IPS-15b (cell line): ENCODE measurements at regions not wholly inside any gene's neighbourhood (a gene's known extent, or its start where the extent isn't known, plus 50 kb on each side); places are given as distances from the start of the nearest gene placed in this dataset.

Experiments
- H3K27me3 ChIP-seq: one replicate; pipeline ENCODE4 v1.6.1; 2013; ENCODE audit warnings: low read length; ENCODE audit not compliant: control insufficient read depth, insufficient read depth
- H3K36me3 ChIP-seq: one replicate; pipeline ENCODE4 v1.6.1; 2013; ENCODE audit warnings: low read length; ENCODE audit not compliant: control insufficient read depth, insufficient read depth
- H3K4me1 ChIP-seq: one replicate; pipeline ENCODE4 v1.6.1; 2013; ENCODE audit warnings: mild to moderate bottlenecking, low read length; ENCODE audit not compliant: control insufficient read depth, insufficient read depth
- H3K4me3 ChIP-seq: one replicate; pipeline ENCODE4 v1.5.1; 2013; ENCODE audit warnings: low read depth, low read length
- H3K9ac ChIP-seq: one replicate; pipeline ENCODE4 v1.6.1; 2013; ENCODE audit warnings: low read depth, mild to moderate bottlenecking, low read length
- H3K9me3 ChIP-seq: one replicate; pipeline ENCODE4 v1.6.1; 2013; ENCODE audit warnings: mild to moderate bottlenecking, low read length; ENCODE audit not compliant: control insufficient read depth, insufficient read depth

DNA sequence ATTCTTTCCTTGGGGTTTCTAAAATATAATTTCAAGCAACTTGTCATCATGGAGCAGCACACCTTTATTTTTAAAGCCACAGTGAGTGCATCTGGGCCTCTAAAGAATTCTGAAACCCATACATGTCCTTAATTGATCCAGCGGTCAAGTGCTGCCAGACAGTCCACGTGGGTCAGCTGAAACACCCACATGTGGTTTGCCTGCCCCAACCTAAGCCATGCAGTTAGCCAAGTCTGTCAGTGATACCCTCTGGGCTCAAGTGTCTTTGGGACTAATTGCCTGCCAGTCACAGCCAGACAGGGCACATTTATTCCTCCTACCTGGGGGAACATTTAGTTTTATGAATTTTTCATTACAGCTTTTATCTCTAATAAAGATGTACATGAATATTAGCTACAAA is 291.4 kb upstream of the SLC30A5 start:
- no peak overlapping the region for H3K9ac ChIP-seq
- no peaks in the 10 kb centered on the region for H3K4me1 ChIP-seq
- no peaks in the 10 kb centered on the region for H3K36me3 ChIP-seq
- no peaks in the 10 kb centered on the region for H3K27me3 ChIP-seq
- H3K9me3 ChIP-seq: no peaks in the 10 kb centered on the region
- no peak overlapping the region for H3K4me3 ChIP-seq

DNA sequence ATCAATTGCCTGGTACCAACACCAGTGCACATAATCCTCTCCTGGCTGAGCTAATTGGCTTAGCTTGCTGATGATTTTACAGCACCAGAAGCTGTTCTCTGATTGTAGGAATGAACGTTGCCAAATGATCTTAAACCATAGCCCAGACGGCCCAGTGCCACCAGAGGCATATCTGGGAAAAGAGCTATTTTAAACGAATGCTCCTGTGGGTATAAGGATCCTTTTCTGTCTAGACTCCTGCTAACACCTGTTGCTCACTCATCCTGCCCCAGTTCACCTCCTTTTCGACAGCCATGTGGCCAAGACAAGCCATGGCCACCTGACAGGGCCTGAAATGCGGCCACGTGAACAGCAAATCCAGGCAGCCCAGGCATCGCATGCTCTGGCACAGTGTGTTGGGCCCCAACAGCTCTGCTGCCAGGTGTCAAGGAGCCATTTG is 289.9 kb upstream of the SLC30A5 start:
- Histone ChIP-seq H3K9me3 (no peaks in the 10 kb centered on the region), H3K36me3 (no peaks in the 10 kb centered on the region), H3K27me3 (no peaks in the 10 kb centered on the region), H3K4me1 (no peaks in the 10 kb centered on the region), H3K9ac (no peak overlapping the region), H3K4me3 (no peak overlapping the region)

DNA sequence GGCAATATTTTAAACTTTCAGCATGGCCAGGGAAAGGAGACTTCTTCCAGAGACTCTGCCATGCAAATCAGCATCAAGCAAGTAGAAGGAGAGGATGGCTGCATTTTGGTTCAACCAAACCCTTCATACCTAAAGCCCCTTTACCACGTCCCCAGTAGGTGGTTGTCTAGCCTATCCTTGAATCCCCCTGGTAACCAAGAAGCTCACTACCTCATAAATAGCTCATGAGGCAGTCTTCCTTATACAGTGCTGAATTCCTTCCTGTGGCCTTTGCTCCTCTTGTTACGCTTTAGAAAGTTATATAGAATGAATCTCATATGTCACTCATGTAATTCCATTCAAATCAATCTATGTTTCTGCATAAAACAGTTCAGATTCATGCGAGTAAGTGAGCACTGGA is 289.5 kb upstream of the SLC30A5 start:
- Histone ChIP-seq H3K4me1 (no peaks in the 10 kb centered on the region), H3K9me3 (no peaks in the 10 kb centered on the region), H3K27me3 (no peaks in the 10 kb centered on the region), H3K9ac (no peak overlapping the region), H3K4me3 (no peak overlapping the region), H3K36me3 (no peaks in the 10 kb centered on the region)

DNA sequence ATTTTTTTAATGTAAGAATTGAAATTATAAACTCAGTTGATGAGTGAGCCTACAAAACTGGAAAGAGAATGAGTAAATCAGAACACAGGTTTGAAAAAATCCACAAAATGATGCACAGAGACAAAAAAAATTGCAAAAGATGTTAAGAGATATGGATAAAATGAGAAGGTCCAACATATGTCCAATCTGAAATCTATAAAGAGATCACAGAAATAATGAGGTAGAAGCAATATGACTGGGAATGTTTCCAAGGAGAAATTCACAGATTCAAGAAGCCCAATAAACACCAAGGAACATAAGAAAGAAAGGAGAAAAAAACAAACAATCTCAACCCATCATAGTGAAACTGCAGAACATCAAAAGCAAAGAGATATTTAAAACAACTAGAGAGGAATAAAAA is 288.4 kb upstream of the SLC30A5 start:
- Histone ChIP-seq H3K9ac (no peak overlapping the region), H3K9me3 (no peaks in the 10 kb centered on the region), H3K4me1 (no peaks in the 10 kb centered on the region), H3K27me3 (no peaks in the 10 kb centered on the region), H3K4me3 (no peak overlapping the region), H3K36me3 (no peaks in the 10 kb centered on the region)

DNA sequence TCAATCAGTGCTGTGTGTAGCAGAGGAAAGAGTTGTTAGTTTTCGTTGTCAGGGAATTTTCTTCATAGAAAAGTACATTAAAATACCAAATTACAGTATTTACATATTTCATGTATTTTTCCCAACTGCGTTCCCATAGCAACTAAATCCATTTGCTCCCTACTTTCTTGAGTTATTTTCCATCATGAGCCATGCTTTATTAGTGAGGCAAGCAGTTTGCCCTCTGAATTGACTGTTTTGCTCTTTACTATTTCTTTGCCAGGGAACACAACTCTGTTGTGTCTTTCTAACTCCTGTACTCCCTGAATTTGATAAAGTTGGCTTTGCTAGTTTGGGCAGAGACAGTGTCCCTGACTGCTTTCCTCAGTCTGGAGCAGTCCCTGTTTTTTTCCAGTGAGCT is 276.2 kb upstream of the SLC30A5 start:
- Histone ChIP-seq H3K9ac (no peak overlapping the region), H3K4me3 (no peak overlapping the region), H3K36me3 (no peaks in the 10 kb centered on the region), H3K4me1 (peaks cover 7% of the 10 kb centered on the region), H3K27me3 (no peaks in the 10 kb centered on the region), H3K9me3 (no peaks in the 10 kb centered on the region)

DNA sequence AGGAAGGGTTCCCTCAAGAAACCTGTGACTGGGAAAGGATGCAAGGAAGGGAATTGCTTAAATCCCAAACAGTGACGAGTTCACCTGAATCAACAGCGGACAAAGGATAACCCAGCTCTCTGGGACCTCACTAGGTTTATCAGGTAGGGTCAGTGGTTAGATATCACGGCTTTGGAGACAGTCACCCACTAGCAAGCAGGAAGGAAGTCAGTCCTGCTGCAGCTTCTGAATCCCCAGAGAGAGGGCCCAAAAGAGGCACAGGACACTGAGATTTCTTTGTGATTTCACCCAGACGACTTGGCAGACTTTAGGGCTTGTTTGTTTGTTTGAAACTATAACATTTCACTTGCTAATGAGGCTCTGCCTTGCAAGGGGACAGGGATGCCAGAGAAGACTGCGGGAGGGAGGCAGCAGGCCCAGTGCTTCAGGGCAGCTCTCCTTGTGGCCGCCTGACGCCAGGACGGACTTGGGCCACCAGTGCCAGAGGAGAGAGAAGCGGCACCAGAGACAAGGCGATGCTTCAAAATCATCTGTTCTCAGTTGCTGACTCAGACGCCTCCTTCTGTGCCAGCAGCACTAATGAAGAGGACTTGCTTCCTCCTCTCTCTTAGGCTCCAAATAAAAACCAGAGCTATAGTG is 275.6 kb upstream of the SLC30A5 start:
- Histone ChIP-seq H3K9ac (no peak overlapping the region), H3K4me1 (peaks cover 7% of the 10 kb centered on the region), H3K4me3 (no peak overlapping the region), H3K9me3 (no peaks in the 10 kb centered on the region), H3K36me3 (no peaks in the 10 kb centered on the region), H3K27me3 (no peaks in the 10 kb centered on the region)

DNA sequence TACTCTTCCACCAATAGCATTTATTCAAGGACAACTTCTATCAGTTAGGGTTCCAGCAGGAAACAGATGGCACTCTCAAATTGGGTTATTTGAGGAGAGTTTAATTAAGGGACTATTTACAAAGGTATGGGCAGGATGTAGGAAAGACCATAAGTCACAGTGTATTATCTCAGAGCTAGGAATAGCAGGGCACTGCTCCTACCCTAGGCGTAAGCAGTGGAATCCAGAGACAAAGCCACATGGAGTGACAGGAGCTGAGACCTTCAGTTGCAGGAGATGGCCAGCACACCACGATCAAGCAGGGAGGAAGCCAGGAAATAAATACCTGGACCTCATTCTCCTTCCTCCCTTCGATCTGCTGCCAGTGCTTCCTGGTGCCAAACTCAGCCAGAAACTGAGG is 274.9 kb upstream of the SLC30A5 start:
- Histone ChIP-seq H3K36me3 (no peaks in the 10 kb centered on the region), H3K4me3 (no peak overlapping the region), H3K27me3 (no peaks in the 10 kb centered on the region), H3K9me3 (no peaks in the 10 kb centered on the region), H3K9ac (no peak overlapping the region), H3K4me1 (peaks cover 7% of the 10 kb centered on the region)

DNA sequence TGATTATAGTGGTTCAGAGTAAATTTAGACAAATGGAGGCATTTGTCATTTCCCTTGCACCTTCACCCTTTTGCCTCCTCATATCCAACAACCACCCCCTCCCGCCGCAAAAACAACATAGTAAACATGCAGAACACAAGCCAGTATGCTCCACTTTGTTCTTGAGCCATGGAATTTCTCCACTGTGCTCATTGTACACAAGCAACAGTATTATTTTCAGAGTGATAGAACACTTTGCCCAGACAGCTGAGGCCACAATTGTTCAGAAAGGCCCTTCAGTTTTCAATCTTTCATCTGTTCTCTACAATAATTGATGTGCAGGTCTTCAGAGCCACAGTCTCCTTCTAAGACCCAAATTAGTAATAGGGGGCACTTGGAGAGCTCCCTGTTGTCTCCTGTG is 272.8 kb upstream of the SLC30A5 start:
- no peak overlapping the region for H3K4me3 ChIP-seq
- no peaks in the 10 kb centered on the region for H3K9me3 ChIP-seq
- no peaks in the 10 kb centered on the region for H3K36me3 ChIP-seq
- no peak overlapping the region for H3K9ac ChIP-seq
- H3K4me1 ChIP-seq: peaks cover 7% of the 10 kb centered on the region
- H3K27me3 ChIP-seq: no peaks in the 10 kb centered on the region

DNA sequence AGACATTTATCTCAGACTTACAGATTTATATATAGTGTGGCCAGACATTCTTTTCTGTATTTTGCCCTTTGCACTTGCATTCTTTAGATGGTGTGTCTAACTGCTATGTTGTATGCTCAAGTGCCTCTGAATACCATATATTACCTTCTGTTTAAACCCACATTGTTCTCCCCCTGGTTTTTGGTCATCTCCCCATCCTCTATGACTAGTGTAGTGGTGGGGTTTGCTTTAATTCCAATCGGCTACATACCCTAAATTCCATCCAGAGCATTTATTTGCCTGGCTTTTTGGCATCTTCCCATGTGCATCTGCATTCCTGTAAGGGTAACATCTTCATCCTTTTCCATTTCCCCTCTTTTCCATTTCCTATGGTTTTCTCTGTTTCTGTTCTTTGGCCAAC is 271.0 kb upstream of the SLC30A5 start:
- H3K36me3 ChIP-seq: no peaks in the 10 kb centered on the region
- no peaks in the 10 kb centered on the region for H3K27me3 ChIP-seq

DNA sequence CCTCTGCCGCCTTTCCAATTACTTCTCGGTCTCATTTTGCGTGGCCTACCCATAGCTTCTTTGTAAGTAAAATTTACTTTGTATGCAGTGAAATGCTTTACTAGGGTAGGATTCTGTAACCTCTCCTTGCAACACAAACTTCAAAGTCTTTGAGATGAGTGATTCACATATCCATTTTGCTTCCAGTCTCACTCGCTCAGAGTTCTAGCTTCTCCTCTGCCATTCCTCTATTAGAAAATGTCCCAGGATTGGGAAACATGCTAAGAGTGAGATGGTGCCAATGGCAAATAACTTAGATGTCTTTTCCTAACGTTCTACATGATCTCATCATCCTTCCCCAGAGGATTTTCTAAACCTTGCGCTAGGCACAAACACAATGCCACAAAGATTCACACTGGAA is 270.5 kb upstream of the SLC30A5 start:
- no peaks in the 10 kb centered on the region for H3K27me3 ChIP-seq
- H3K9me3 ChIP-seq: no peaks in the 10 kb centered on the region
- no peaks in the 10 kb centered on the region for H3K36me3 ChIP-seq
- H3K4me3 ChIP-seq: no peak overlapping the region
- H3K9ac ChIP-seq: no peak overlapping the region
- peaks cover 2% of the 10 kb centered on the region for H3K4me1 ChIP-seq

More for the DNA sequence above, 271.0 kb upstream of the SLC30A5 start:
- H3K9me3 ChIP-seq: no peaks in the 10 kb centered on the region
- peaks cover 2% of the 10 kb centered on the region for H3K4me1 ChIP-seq
- H3K4me3 ChIP-seq: no peak overlapping the region
- no peak overlapping the region for H3K9ac ChIP-seq

DNA sequence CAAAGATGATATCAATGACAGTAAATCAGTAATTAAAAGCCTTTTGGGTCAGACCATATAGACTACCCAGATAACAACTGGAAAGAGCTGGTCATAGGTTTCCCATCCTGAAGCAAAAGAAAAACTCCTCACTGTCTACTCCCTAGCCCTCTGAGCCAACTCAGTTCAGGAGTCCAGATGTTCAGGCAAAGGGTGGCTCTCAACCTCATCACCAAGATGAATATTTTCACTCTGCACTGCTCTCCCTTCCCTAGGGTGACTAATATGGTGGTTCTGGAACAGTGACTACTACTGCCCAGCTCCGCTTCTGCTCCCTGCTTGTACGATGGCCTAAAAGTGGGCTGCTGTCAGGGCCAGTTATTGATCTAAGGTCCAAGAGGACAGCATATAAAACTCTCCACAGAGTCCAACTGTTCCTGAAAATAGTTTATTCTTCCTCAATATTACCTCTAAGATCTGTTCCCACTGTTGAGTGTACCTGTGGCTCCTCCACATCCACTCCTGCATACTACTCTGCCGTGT is 263.4 kb upstream of the SLC30A5 start:
- no peaks in the 10 kb centered on the region for H3K27me3 ChIP-seq
- H3K4me3 ChIP-seq: no peak overlapping the region
- no peaks in the 10 kb centered on the region for H3K4me1 ChIP-seq
- no peaks in the 10 kb centered on the region for H3K9me3 ChIP-seq
- no peak overlapping the region for H3K9ac ChIP-seq
- H3K36me3 ChIP-seq: no peaks in the 10 kb centered on the region

DNA sequence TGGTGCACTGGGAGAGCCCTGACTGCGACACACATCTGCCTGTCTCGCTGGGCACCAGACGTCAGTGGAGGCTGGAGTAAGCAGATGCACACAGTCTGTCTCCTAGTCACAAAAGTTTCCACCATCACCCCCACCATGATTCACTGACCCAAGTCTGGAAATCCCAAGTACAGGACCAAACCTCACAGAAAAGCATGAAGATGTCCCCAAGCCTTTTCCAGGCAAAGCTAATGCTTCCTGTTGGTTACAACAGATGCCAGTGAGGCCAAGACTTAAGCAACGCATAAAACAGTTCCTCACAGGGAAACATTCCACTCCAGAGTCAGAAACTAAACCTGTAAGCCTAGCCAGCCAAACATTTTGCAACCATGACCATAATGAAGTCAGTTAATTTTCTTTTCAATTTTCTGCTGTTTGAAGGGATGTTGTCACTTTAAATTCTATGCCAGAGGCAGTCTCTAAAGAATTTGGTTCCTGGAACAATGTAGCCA is 259.3 kb upstream of the SLC30A5 start:
- Histone ChIP-seq H3K4me3 (no peak overlapping the region), H3K36me3 (no peaks in the 10 kb centered on the region), H3K9ac (no peak overlapping the region), H3K9me3 (no peaks in the 10 kb centered on the region), H3K4me1 (no peaks in the 10 kb centered on the region), H3K27me3 (no peaks in the 10 kb centered on the region)
